GM12875 (cell line): ENCODE measurements at regions not wholly inside any gene's neighbourhood (a gene's known extent, or its start where the extent isn't known, plus 50 kb on each side); places are given as distances from the start of the nearest gene placed in this dataset.
"Not testable (repeated sequence)": the region's sequence is repeated elsewhere in the genome, so short reads cannot be mapped to it uniquely, and the experiment has no call there.

Experiments
- H3K4me3 ChIP-seq: one replicate; pipeline ENCODE4 v1.5.1; 2011; ENCODE audit warnings: low read depth, low read length, control low read depth
- CTCF ChIP-seq: IDR thresholded peaks from 2 replicates; pipeline ENCODE4 v1.5.1; 2011; ENCODE audit warnings: low read depth, mild to moderate bottlenecking, control low read depth, inconsistent platforms, low read length, moderate library complexity, borderline replicate concordance; ENCODE audit not compliant: insufficient read depth

GRCh38 chrX:1124531-1124930 lies 87.9 kb downstream of the CRLF2 start:
- TF ChIP-seq CTCF = no peak
- no peak overlapping the region for H3K4me3 ChIP-seq

- not testable (repeated sequence) for H3K4me3 ChIP-seq
Measured at GRCh38 chrX:1122851-1123250, 89.6 kb downstream of the CRLF2 start.

DNA sequence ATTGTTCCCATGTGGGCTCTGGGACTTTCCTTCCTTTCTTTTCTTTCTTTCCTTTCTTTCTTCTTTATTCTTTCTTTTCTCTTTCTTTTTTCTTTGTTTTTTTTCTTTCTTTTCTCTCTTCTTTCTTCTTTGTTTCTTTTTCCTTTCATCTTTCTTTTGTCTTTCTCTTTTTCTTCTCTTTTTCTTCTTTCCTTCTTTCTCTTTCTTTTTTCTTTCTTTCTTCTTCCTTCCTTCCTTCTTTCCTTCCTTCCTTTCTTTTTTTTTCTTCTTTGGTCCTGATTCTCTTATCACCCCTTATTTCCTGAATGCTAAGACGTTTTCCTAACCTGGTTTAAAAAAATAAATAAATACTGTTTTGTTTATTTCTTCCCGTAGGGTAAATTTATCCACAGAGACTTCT lies 93.2 kb downstream of the CRLF2 start:
- TF ChIP-seq CTCF = no peak

GRCh38 chrX:1118572-1119199 lies 93.8 kb downstream of the CRLF2 start:
- no peak for TF ChIP-seq CTCF

More for the DNA sequence above, 93.2 kb downstream of the CRLF2 start:
- no peak overlapping the region for H3K4me3 ChIP-seq

GRCh38 chrX:1115411-1115810 lies 97.0 kb downstream of the CRLF2 start:
- H3K4me3 ChIP-seq = not testable (repeated sequence)

More at GRCh38 chrX:1118572-1119199, 93.8 kb downstream of the CRLF2 start:
- no peak overlapping the region for H3K4me3 ChIP-seq

DNA sequence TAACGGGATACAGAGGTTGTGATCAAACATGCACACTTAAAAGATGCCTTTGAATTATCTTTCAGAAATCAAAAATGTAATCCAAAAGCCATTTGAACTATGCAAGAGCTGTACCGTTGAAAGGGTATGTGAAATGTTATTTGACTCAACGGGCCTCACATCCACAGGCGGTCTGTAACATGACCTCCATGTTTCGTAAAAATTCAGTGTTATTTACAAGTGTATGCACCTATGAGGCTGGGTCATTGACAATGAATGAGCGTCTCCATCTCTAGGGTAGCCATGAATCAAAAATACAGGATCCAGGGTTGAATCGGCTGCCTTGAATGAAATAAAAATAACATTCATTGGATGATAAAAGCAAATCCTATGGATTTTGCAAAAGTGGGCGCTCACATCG lies 100.1 kb downstream of the CRLF2 start:
- H3K4me3 ChIP-seq = no peak overlapping the region

GRCh38 chrX:1111601-1112300 lies 100.7 kb downstream of the CRLF2 start:
- no peak overlapping the region for H3K4me3 ChIP-seq
- no peak for TF ChIP-seq CTCF

More for the DNA sequence above, 100.1 kb downstream of the CRLF2 start:
- no peak for TF ChIP-seq CTCF

DNA sequence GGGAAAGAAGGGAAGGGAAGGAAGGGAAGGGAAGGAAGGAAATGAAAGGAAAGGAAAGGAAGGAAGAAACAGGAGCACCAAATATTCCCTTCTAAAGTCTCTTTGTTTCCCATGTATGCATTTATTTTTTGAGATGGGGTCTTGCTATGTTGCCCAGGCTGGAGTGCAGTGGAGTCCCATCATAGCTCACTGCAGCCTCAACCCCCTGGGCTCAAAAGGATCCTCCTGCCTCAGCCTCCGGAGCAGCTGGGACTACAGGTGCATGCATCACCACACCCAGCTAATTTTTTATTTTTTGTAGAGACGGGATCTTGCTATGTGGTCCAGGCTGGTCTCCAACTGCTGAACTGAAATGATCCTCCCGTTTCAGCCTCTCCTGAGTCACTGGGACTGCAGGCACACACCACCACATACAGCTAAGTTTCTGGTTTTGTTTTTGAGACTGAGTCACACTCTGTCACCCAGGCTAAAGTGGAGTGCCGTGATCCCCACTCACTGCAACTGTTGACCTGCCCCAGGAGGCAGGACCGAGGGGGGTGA lies 102.8 kb downstream of the CRLF2 start:
- no peak for TF ChIP-seq CTCF
- no peak overlapping the region for H3K4me3 ChIP-seq
